Body of pancreas (tissue), 4 donors: ENCODE measurements at regions not wholly inside any gene's neighbourhood (a gene's known extent, or its start where the extent isn't known, plus 50 kb on each side); places are given as distances from the start of the nearest gene placed in this dataset.

Source experiments
- ATAC-seq: fragments of 150-250 bp; one replicate; pipeline ENCODE4 v1.9.1; 2016
- DNase-seq, 4 donors: peaks; one replicate each; pipeline ENCODE4 v3.0.0-alpha.2; 2019
- H3K27ac ChIP-seq, 4 donors: fragments of 200-600 bp; sonication (generic); 1 replicate in 3 of 4; 2 replicates in 1 of 4; pipeline versions ENCODE4 v1.5.1 to v1.6.1; 2016 to 2019; ENCODE audit warnings: mild to moderate bottlenecking in 1 of 4, mixed read lengths in 1 of 4, moderate library complexity in 1 of 4
- H3K27me3 ChIP-seq, 2 donors: fragments of 200-600 bp; sonication (generic); one replicate each; pipeline ENCODE4 v1.6.0; 2016; ENCODE audit warnings: mild to moderate bottlenecking in 1 of 2
- H3K36me3 ChIP-seq, 2 donors: fragments of 200-600 bp; sonication (generic); replicated peaks in 1 of 2; 2 replicates each; pipeline ENCODE4 v1.5.1; 2016; ENCODE audit warnings: low read depth in 2 of 2; ENCODE audit not compliant: insufficient read depth in 1 of 2
- H3K4me1 ChIP-seq: fragments of 200-600 bp; sonication (generic); one replicate; pipeline ENCODE4 v1.6.0; 2016
- H3K4me3 ChIP-seq, 2 donors: fragments of 200-600 bp; sonication (generic); 1 replicate in 1 of 2; 2 replicates in 1 of 2; pipeline ENCODE4 v1.5.1; 2016 to 2019
- H3K9me3 ChIP-seq, 3 donors: fragments of 200-600 bp; sonication (generic); 1 replicate in 2 of 3; 2 replicates in 1 of 3; pipeline ENCODE4 v1.5.1; 2016
- CTCF ChIP-seq, 7 experiments: fragments of 450-650 bp in 4 of 7; fragments of 200-600 bp in 3 of 7; sonication (generic) in 3 of 7; IDR thresholded peaks; one replicate each; pipeline ENCODE4 v1.5.1; 2016 to 2019; ENCODE audit warnings: antibody characterized with exemption in 7 of 7
- POLR2A ChIP-seq, 3 donors: fragments of 450-650 bp; IDR thresholded peaks; one replicate each; pipeline ENCODE4 v1.6.1; 2016; ENCODE audit warnings: antibody characterized with exemption in 3 of 3, mild to moderate bottlenecking in 2 of 3
- WGBS, 2 donors: methylation state at CpG; one replicate each; pipeline ENCODE4 v1.1.5; 2017; 5-methylcytosine and 5-hydroxymethylcytosine counted together
- intact Hi-C: fragments of 100-400 bp; cut with DNase I; formaldehyde crosslinking; loops from one replicate; pipeline ENCODE4 v1.15.1; 2023

- DNase-seq (no peak), ATAC-seq (no peak)
- Histone ChIP-seq H3K27me3 (no peaks in the 10 kb centered on the region), H3K36me3 (no peaks in the 10 kb centered on the region), H3K4me3 (no peak overlapping the region), H3K27ac (no peak overlapping the region), H3K4me1 (no peaks in the 10 kb centered on the region), H3K9me3 (no peaks in the 10 kb centered on the region)
- WGBS, 2 donors, result 66 to 83% methylated on average over 3 of the region's 3 CpGs
- TF ChIP-seq POLR2A (IDR thresholded peaks at IDR 0.05) (no peak), CTCF (IDR thresholded peaks at IDR 0.05) (no peak)
- intact Hi-C loops, result loop anchor here (10.0 kb wide), 1 partner anchor 856 kb away; no protein-coding TSS in a partner anchor
Observed at GRCh38 chr16:76650582-76650981, 373.4 kb downstream of the CNTNAP4 start.

- Histone ChIP-seq H3K36me3 (no peaks in the 10 kb centered on the region), H3K27me3 (no peaks in the 10 kb centered on the region), H3K27ac (no peak overlapping the region), H3K4me3 (no peak overlapping the region), H3K4me1 (no peaks in the 10 kb centered on the region), H3K9me3 (no peaks in the 10 kb centered on the region)
- DNase-seq (peak in 3 of 4 donors; percentile 13 to 25 (median 15)), ATAC-seq (no peak)
- TF ChIP-seq CTCF (IDR thresholded peaks at IDR 0.05) (peak; percentile 23 to 63 (median 49)), POLR2A (IDR thresholded peaks at IDR 0.05) (no peak)
- WGBS, 2 donors, result 0% methylated on average over 3 of the region's 3 CpGs
- intact Hi-C loops, result loop anchor here (10.0 kb wide), 1 partner anchor 859 kb away; no protein-coding TSS in a partner anchor
Observed at GRCh38 chr16:76653390-76654026, 376.3 kb downstream of the CNTNAP4 start.

GRCh38 chr16:76654088-76654820, 377.1 kb downstream of the CNTNAP4 start:
- Histone ChIP-seq H3K9me3 (no peaks in the 10 kb centered on the region), H3K4me3 (no peak overlapping the region), H3K27ac (no peak overlapping the region), H3K4me1 (no peaks in the 10 kb centered on the region), H3K27me3 (no peaks in the 10 kb centered on the region), H3K36me3 (no peaks in the 10 kb centered on the region)
- intact Hi-C loops, result loop anchor here (10.0 kb wide), 1 partner anchor 859 kb away; no protein-coding TSS in a partner anchor
- TF ChIP-seq POLR2A (IDR thresholded peaks at IDR 0.05) (no peak), CTCF (IDR thresholded peaks at IDR 0.05) (no peak)
- WGBS, 2 donors, result 31 to 41% methylated on average over 4 of the region's 4 CpGs
- DNase-seq (no peak), ATAC-seq (no peak)

GRCh38 chr16:76656994-76657393, 379.8 kb downstream of the CNTNAP4 start:
- Histone ChIP-seq H3K27me3 (no peaks in the 10 kb centered on the region), H3K36me3 (no peaks in the 10 kb centered on the region), H3K27ac (no peak overlapping the region), H3K9me3 (no peaks in the 10 kb centered on the region), H3K4me3 (no peak overlapping the region), H3K4me1 (no peaks in the 10 kb centered on the region)
- WGBS, 2 donors, result 72 to 78% methylated on average over 6 of the region's 6 CpGs
- intact Hi-C loops, result loop anchor here (10.0 kb wide), 1 partner anchor 862 kb away; no protein-coding TSS in a partner anchor
- no peak for TF ChIP-seq CTCF (IDR thresholded peaks at IDR 0.05)
- TF ChIP-seq POLR2A (IDR thresholded peaks at IDR 0.05), result no peak
- ATAC-seq, result no peak
- no peak for DNase-seq
